ENCODE measurements at regions not wholly inside any gene's neighbourhood (a gene's known extent, or its start where the extent isn't known, plus 50 kb on each side); places are given as distances from the start of the nearest gene placed in this dataset.
"Not testable (repeated sequence)": the region's sequence is repeated elsewhere in the genome, so short reads cannot be mapped to it uniquely, and the experiment has no call there.

DNA sequence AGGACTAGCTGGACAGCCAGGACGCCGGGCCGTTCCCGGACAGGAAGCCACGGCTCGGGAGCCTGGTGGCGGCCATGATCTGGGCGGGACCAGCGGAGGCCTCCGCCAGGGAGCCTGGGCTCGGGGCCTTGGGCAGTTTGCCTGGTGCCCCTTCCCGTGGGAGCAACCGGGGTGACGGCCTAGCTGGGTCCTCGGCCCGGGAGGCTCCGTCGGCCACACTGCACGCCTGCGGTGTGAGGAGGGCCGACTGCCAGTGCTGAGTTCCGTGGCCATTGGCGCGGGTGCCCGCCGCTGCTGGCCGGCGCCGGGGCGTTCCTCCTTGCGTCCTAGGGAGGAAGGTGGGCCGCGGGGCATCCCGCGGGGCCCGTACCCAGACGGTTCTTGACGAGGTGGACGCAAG, 171.6 kb downstream of the PLS3 start:
- TF ChIP-seq, protein P1, sequence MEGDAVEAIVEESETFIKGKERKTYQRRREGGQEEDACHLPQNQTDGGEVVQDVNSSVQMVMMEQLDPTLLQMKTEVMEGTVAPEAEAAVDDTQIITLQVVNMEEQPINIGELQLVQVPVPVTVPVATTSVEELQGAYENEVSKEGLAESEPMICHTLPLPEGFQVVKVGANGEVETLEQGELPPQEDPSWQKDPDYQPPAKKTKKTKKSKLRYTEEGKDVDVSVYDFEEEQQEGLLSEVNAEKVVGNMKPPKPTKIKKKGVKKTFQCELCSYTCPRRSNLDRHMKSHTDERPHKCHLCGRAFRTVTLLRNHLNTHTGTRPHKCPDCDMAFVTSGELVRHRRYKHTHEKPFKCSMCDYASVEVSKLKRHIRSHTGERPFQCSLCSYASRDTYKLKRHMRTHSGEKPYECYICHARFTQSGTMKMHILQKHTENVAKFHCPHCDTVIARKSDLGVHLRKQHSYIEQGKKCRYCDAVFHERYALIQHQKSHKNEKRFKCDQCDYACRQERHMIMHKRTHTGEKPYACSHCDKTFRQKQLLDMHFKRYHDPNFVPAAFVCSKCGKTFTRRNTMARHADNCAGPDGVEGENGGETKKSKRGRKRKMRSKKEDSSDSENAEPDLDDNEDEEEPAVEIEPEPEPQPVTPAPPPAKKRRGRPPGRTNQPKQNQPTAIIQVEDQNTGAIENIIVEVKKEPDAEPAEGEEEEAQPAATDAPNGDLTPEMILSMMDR (conservative IDR thresholded peaks at IDR 0.05; ENCODE audit: low read depth, low read length): not testable (repeated sequence)
- TF ChIP-seq EZH2 (IDR thresholded peaks at IDR 0.05; ENCODE audit: borderline replicate concordance, low read depth, low read length, poor library complexity, severe bottlenecking): not testable (repeated sequence)
